Endothelial cell of umbilical vein (primary cell): ENCODE measurements at regions not wholly inside any gene's neighbourhood (a gene's known extent, or its start where the extent isn't known, plus 50 kb on each side); places are given as distances from the start of the nearest gene placed in this dataset.

ENCODE experiments used
- EZH2 ChIP-seq: IDR thresholded peaks from 2 replicates; pipeline ENCODE4 v1.6.1; 2012; ENCODE audit warnings: borderline replicate concordance, low read depth, mild to moderate bottlenecking, moderate library complexity, low read length, inconsistent platforms; ENCODE audit not compliant: severe bottlenecking
- FOS ChIP-seq: IDR thresholded peaks from 2 replicates; pipeline ENCODE4 v1.6.1; 2011; ENCODE audit warnings: mild to moderate bottlenecking, low read length, moderate library complexity, borderline replicate concordance; ENCODE audit not compliant: insufficient read depth
- GATA2 ChIP-seq: IDR thresholded peaks from 2 replicates; pipeline ENCODE4 v1.7.0; 2011; ENCODE audit warnings: low read depth, mild to moderate bottlenecking, moderate library complexity, mixed read lengths, low read length; ENCODE audit not compliant: insufficient read length, insufficient read depth
- JUN ChIP-seq: IDR thresholded peaks from 2 replicates; pipeline ENCODE4 v1.6.1; 2011; ENCODE audit warnings: borderline replicate concordance, low read depth; ENCODE audit not compliant: insufficient read length, insufficient read depth
- POLR2A ChIP-seq: IDR thresholded peaks from 2 replicates; pipeline ENCODE4 v1.6.1; 2012; ENCODE audit warnings: low read depth, mild to moderate bottlenecking, control low read depth, low read length
- POLR2AphosphoS5 ChIP-seq: IDR thresholded peaks from 2 replicates; pipeline ENCODE4 v1.6.1; 2012; ENCODE audit warnings: low read depth, mild to moderate bottlenecking, control low read depth, low read length, moderate library complexity; ENCODE audit not compliant: insufficient read depth
- TF ChIP-seq, protein P1 (sequence below), 2 donors: IDR thresholded peaks; 1 replicate in 1 of 2; 2 replicates in 1 of 2; pipeline ENCODE4 v1.5.1; 2011; ENCODE audit warnings: low read length in 2 of 2, mild to moderate bottlenecking in 2 of 2, moderate library complexity in 2 of 2, control low read depth in 1 of 2, inconsistent platforms in 1 of 2, low read depth in 1 of 2; ENCODE audit not compliant: insufficient read depth in 1 of 2; ENCODE audit errors: extremely low read depth in 1 of 2
- TF ChIP-seq, protein P2 (sequence below): IDR thresholded peaks from 2 replicates; pipeline ENCODE4 v1.6.1; 2011; ENCODE audit not compliant: insufficient read depth, insufficient read length

DNA sequence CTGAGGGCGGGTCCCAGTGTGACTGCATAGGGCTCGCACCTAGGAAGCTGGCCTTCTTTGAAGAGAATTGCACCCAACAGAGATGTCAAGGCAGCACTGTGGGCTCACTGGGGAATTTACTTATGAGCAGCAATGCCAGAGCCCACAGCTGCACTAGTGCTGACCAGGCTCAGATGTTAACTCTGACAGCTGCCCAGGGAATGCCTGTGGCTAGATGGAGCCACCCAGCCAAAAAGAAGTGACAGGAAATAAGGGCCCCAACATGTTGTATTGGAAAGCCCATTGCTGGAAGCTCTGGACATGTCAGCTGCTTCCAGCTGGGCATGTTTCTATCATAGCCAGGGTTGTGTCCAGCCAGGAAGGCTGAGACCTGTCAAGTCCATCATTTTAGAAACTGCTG, 90.9 kb upstream of the ZNF280D start:
- TF ChIP-seq, protein P1, sequence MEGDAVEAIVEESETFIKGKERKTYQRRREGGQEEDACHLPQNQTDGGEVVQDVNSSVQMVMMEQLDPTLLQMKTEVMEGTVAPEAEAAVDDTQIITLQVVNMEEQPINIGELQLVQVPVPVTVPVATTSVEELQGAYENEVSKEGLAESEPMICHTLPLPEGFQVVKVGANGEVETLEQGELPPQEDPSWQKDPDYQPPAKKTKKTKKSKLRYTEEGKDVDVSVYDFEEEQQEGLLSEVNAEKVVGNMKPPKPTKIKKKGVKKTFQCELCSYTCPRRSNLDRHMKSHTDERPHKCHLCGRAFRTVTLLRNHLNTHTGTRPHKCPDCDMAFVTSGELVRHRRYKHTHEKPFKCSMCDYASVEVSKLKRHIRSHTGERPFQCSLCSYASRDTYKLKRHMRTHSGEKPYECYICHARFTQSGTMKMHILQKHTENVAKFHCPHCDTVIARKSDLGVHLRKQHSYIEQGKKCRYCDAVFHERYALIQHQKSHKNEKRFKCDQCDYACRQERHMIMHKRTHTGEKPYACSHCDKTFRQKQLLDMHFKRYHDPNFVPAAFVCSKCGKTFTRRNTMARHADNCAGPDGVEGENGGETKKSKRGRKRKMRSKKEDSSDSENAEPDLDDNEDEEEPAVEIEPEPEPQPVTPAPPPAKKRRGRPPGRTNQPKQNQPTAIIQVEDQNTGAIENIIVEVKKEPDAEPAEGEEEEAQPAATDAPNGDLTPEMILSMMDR (IDR thresholded peaks at IDR 0.05; ENCODE audit: extremely low read depth in 1 of 2, insufficient read depth in 1 of 2, low read depth in 1 of 2, low read length in 2 of 2), result no peak
- TF ChIP-seq EZH2 (no peak), POLR2AphosphoS5 (no peak), FOS (no peak), POLR2A (no peak), GATA2 (no peak), JUN (no peak)
- TF ChIP-seq, protein P2, sequence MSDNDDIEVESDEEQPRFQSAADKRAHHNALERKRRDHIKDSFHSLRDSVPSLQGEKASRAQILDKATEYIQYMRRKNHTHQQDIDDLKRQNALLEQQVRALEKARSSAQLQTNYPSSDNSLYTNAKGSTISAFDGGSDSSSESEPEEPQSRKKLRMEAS, result no peak
